ENCODE measurements at regions not wholly inside any gene's neighbourhood (a gene's known extent, or its start where the extent isn't known, plus 50 kb on each side); places are given as distances from the start of the nearest gene placed in this dataset.

DNA sequence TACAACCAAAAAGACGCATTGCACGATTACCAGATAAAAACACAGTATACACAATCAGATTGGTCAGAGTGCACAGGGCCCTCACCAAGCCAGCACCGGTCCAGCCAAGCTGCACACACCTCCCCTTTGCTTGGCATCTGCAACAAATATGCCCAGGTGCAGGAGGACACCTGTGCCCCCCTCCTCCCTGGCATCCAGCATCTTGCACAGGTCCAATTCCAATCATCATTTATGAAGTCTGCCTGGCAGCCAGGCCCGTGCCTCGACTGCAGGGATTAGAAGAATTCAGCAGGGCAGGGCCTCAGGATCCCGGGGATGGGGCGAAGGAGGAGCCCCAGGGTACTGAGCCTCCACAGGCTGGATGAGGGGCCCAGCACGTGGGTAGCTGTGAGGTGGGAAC lies 302.1 kb downstream of the CTTN start:
- TF ChIP-seq, protein P1, sequence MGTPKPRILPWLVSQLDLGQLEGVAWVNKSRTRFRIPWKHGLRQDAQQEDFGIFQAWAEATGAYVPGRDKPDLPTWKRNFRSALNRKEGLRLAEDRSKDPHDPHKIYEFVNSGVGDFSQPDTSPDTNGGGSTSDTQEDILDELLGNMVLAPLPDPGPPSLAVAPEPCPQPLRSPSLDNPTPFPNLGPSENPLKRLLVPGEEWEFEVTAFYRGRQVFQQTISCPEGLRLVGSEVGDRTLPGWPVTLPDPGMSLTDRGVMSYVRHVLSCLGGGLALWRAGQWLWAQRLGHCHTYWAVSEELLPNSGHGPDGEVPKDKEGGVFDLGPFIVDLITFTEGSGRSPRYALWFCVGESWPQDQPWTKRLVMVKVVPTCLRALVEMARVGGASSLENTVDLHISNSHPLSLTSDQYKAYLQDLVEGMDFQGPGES (IDR thresholded peaks at IDR 0.05; ENCODE audit: low read depth, low read length), result no peak
- TF ChIP-seq, protein P2, sequence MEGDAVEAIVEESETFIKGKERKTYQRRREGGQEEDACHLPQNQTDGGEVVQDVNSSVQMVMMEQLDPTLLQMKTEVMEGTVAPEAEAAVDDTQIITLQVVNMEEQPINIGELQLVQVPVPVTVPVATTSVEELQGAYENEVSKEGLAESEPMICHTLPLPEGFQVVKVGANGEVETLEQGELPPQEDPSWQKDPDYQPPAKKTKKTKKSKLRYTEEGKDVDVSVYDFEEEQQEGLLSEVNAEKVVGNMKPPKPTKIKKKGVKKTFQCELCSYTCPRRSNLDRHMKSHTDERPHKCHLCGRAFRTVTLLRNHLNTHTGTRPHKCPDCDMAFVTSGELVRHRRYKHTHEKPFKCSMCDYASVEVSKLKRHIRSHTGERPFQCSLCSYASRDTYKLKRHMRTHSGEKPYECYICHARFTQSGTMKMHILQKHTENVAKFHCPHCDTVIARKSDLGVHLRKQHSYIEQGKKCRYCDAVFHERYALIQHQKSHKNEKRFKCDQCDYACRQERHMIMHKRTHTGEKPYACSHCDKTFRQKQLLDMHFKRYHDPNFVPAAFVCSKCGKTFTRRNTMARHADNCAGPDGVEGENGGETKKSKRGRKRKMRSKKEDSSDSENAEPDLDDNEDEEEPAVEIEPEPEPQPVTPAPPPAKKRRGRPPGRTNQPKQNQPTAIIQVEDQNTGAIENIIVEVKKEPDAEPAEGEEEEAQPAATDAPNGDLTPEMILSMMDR (IDR thresholded peaks at IDR 0.05), result no peak
- TF ChIP-seq, protein P3, sequence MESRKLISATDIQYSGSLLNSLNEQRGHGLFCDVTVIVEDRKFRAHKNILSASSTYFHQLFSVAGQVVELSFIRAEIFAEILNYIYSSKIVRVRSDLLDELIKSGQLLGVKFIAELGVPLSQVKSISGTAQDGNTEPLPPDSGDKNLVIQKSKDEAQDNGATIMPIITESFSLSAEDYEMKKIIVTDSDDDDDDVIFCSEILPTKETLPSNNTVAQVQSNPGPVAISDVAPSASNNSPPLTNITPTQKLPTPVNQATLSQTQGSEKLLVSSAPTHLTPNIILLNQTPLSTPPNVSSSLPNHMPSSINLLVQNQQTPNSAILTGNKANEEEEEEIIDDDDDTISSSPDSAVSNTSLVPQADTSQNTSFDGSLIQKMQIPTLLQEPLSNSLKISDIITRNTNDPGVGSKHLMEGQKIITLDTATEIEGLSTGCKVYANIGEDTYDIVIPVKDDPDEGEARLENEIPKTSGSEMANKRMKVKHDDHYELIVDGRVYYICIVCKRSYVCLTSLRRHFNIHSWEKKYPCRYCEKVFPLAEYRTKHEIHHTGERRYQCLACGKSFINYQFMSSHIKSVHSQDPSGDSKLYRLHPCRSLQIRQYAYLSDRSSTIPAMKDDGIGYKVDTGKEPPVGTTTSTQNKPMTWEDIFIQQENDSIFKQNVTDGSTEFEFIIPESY (IDR thresholded peaks at IDR 0.05; ENCODE audit: borderline replicate concordance, low read depth), result no peak
- TF ChIP-seq TAF1 (IDR thresholded peaks at IDR 0.05; ENCODE audit: borderline replicate concordance, low read depth, low read length) (no peak), POLR2AphosphoS5 (IDR thresholded peaks at IDR 0.05; ENCODE audit: low read depth, low read length) (no peak), GABPA (IDR thresholded peaks at IDR 0.05; ENCODE audit: low read depth) (no peak), RAD21 (IDR thresholded peaks at IDR 0.05; ENCODE audit: low read length) (no peak)

Measured in SK-N-SH (cell line).